Fibroblast of lung (primary cell): ENCODE measurements at regions not wholly inside any gene's neighbourhood (a gene's known extent, or its start where the extent isn't known, plus 50 kb on each side); places are given as distances from the start of the nearest gene placed in this dataset.

Source experiments
- DNase-seq, 2 donors: peaks; one replicate each; pipeline versions ENCODE4 v3.0.0 to v3.0.0-alpha.2; 2010; ENCODE audit warnings: low read depth in 2 of 2
- H2AFZ ChIP-seq: 2 replicates; pipeline ENCODE4 v1.5.1; 2012; ENCODE audit warnings: low read length, control low read depth, inconsistent platforms
- H3K27ac ChIP-seq: 2 replicates; pipeline ENCODE4 v1.5.1; 2011; ENCODE audit warnings: low read length, control low read depth; ENCODE audit not compliant: insufficient read depth
- H3K27me3 ChIP-seq: 2 replicates; pipeline ENCODE4 v1.5.1; 2011; ENCODE audit warnings: mild to moderate bottlenecking, low read length; ENCODE audit not compliant: control insufficient read depth, insufficient read depth
- H3K36me3 ChIP-seq: 2 replicates; pipeline ENCODE4 v1.5.1; 2011; ENCODE audit warnings: low read length; ENCODE audit not compliant: control insufficient read depth, insufficient read depth
- H3K4me1 ChIP-seq: 2 replicates; pipeline ENCODE4 v1.5.1; 2011; ENCODE audit warnings: low read length; ENCODE audit not compliant: control insufficient read depth, insufficient read depth; ENCODE audit errors: extremely low read depth
- H3K4me2 ChIP-seq: 2 replicates; pipeline ENCODE4 v1.5.1; 2011; ENCODE audit warnings: low read length, control low read depth; ENCODE audit not compliant: insufficient read depth; ENCODE audit errors: extremely low read depth
- H3K4me3 ChIP-seq, 4 experiments: fragments of 200-600 bp in 1 of 4; sonication (generic) in 1 of 4; replicated peaks in 1 of 4; 2 replicates each; pipeline ENCODE4 v1.5.1; 2011 to 2016; ENCODE audit warnings: low read length in 4 of 4, low read depth in 3 of 4, mild to moderate bottlenecking in 3 of 4, control low read depth in 2 of 4, inconsistent platforms in 1 of 4, mixed read lengths in 1 of 4; ENCODE audit not compliant: insufficient read depth in 1 of 4; ENCODE audit errors: control extremely low read depth in 1 of 4
- H3K79me2 ChIP-seq: 2 replicates; pipeline ENCODE4 v1.5.1; 2012; ENCODE audit warnings: mild to moderate bottlenecking, low read length, inconsistent platforms; ENCODE audit not compliant: control insufficient read depth, insufficient read depth
- H3K9ac ChIP-seq: 2 replicates; pipeline ENCODE4 v1.5.1; 2011; ENCODE audit warnings: mild to moderate bottlenecking, low read length, control low read depth; ENCODE audit not compliant: insufficient read depth
- H3K9me3 ChIP-seq: 2 replicates; pipeline ENCODE4 v1.5.1; 2012; ENCODE audit warnings: low read depth, low read length; ENCODE audit not compliant: control insufficient read depth, insufficient read depth
- H4K20me1 ChIP-seq: 2 replicates; pipeline ENCODE4 v1.5.1; 2011; ENCODE audit warnings: low read length; ENCODE audit not compliant: control insufficient read depth, insufficient read depth; ENCODE audit errors: extremely low read depth
- CTCF ChIP-seq, 2 donors: IDR thresholded peaks in 1 of 2; conservative IDR thresholded peaks in 1 of 2; 1 replicate in 1 of 2; 2 replicates in 1 of 2; pipeline ENCODE4 v1.5.1; 2011 to 2012; ENCODE audit warnings: low read length in 2 of 2, control low read depth in 1 of 2, inconsistent platforms in 1 of 2, low read depth in 1 of 2, mild to moderate bottlenecking in 1 of 2
- EZH2 ChIP-seq: IDR thresholded peaks from 2 replicates; pipeline ENCODE4 v1.5.1; 2012; ENCODE audit warnings: low read length, control low read depth, mild to moderate bottlenecking; ENCODE audit errors: missing control alignments

DNA sequence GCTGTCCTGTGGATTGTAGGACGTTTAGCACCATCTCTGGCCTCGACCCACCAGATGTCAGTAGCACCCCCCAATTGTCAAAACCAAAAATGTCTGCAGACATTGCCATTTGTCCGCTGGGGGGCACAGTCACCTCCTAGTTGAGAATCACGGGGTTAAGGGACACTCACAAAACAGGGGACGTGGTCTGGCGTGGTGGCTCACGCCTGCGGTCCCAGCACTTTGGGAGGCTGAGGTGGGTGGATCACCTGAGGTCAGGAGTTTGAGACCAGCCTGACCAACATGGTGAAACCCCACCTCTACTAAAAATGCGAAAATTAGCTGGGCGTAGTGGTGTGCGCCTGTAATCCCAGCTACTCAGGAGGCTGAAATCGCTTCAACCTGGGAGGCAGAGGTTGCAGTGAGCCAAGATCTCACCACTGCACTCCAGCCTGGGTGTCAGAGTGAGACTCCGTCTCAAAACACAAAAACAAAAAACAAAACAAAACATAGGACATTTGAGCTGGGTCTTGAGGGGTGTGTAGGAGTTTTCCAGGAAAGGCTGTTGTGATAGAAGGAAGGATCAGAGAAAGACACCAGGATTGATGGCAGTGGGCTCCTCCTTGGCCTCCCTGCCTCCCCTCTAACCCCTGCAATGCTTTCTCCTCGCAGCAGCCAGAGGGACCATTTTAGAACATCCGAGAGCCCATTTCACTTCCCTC is 171.8 kb upstream of the GSE1 start:
- no peak overlapping the region for H3K4me2 ChIP-seq
- no peak for TF ChIP-seq CTCF (conservative IDR thresholded peaks at IDR 0.05 in 1 of 2, IDR thresholded peaks at IDR 0.05 in 1 of 2; ENCODE audit: low read depth in 1 of 2, low read length in 2 of 2)
- TF ChIP-seq EZH2, result no peak
- no peak overlapping the region for H3K27ac ChIP-seq
- no peaks in the 10 kb centered on the region for H3K9me3 ChIP-seq
- no peaks in the 10 kb centered on the region for H4K20me1 ChIP-seq
- H3K4me3 ChIP-seq, result no peak overlapping the region
- no peak overlapping the region for H2AFZ ChIP-seq
- no peak overlapping the region for H3K9ac ChIP-seq
- no peaks in the 10 kb centered on the region for H3K79me2 ChIP-seq
- H3K36me3 ChIP-seq, result no peaks in the 10 kb centered on the region
- DNase-seq, result no peak
- no peaks in the 10 kb centered on the region for H3K27me3 ChIP-seq
- no peaks in the 10 kb centered on the region for H3K4me1 ChIP-seq

DNA sequence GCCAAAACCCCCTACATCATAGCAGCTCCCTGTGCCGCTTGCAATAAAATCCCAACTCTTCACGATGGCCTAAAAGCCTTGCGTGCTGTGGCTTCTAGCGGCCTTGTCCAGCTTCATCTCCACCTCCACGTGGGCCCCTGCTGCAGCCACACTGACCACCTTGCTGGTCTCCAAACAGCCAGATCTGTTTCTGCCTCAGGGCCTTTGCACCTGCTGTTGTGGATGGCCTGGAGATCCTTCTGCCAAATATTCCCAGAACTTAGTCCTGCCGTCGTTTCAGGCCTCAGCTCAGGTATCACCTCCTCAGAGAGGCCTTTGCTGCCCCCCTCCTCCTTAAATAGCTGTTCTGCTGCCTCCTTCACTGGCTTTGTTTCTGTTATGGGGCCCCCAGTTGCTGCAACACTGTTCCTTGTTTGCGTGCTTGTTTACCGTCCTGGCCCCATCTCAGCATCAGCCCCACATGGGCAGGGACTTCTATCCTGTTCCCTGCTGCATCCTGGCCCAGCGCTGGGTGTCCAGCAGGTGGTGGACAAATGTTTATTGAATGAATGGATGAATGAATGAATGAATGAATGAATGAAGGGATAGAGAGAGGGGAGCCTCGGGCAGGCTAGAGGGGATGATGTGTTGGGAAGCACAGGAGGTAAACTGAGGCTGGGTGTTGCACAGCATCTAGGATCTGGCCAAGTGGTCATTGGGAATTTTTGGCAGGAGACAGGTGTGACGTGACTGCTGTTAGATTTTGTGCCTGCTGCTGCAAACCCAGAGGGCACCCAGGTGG is 171.0 kb upstream of the GSE1 start:
- Histone ChIP-seq H3K4me3 (no peak overlapping the region), H3K36me3 (no peaks in the 10 kb centered on the region), H3K4me2 (no peak overlapping the region), H3K4me1 (no peaks in the 10 kb centered on the region), H3K79me2 (no peaks in the 10 kb centered on the region), H3K27ac (no peak overlapping the region), H3K9me3 (no peaks in the 10 kb centered on the region), H3K9ac (no peak overlapping the region), H4K20me1 (no peaks in the 10 kb centered on the region), H2AFZ (no peak overlapping the region), H3K27me3 (no peaks in the 10 kb centered on the region)
- DNase-seq, result no peak
- TF ChIP-seq EZH2 (no peak), CTCF (conservative IDR thresholded peaks at IDR 0.05 in 1 of 2, IDR thresholded peaks at IDR 0.05 in 1 of 2; ENCODE audit: low read depth in 1 of 2, low read length in 2 of 2) (no peak)

- Histone ChIP-seq H3K9ac (no peak overlapping the region), H3K4me3 (no peak overlapping the region), H3K36me3 (no peaks in the 10 kb centered on the region), H2AFZ (no peak overlapping the region), H4K20me1 (no peaks in the 10 kb centered on the region), H3K4me2 (no peak overlapping the region), H3K79me2 (no peaks in the 10 kb centered on the region), H3K27ac (no peak overlapping the region), H3K4me1 (no peaks in the 10 kb centered on the region), H3K27me3 (no peaks in the 10 kb centered on the region), H3K9me3 (no peaks in the 10 kb centered on the region)
- TF ChIP-seq CTCF (conservative IDR thresholded peaks at IDR 0.05 in 1 of 2, IDR thresholded peaks at IDR 0.05 in 1 of 2; ENCODE audit: low read depth in 1 of 2, low read length in 2 of 2), result no peak
- TF ChIP-seq EZH2, result no peak
- no peak for DNase-seq
These were observed 170.0 kb upstream of the GSE1 start for GRCh38 chr16:85443116-85443515.
